ENCODE measurements at regions not wholly inside any gene's neighbourhood (a gene's known extent, or its start where the extent isn't known, plus 50 kb on each side); places are given as distances from the start of the nearest gene placed in this dataset.

DNA sequence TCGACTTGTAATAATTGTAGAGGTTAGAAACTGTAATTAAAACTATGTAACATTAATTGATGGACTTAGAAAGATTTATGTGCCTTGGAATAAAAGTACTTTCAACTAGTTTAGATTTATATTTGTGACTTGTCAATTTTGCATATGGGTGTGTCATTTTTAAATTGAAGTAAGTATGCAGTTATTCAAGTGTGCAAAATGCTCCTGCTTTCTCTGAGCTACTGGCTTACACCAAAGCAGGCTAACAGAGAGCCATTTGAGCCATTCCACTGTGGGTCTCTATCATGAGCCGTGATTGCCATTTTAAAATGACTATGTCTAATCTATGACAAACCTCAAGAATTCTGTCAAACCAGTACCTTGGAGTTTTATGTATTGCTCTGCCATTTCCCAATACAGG, 345.0 kb upstream of the MDFIC2 start:
- intact Hi-C loops (cut with micrococcal nuclease): no loop called here
- H3K9me3 Mint-ChIP-seq (ENCODE audit: unreplicated experiment): no peaks in the 10 kb centered on the region
- ChIA-PET CTCF (interaction anchor here (0.7 kb wide), 1 partner anchor 13 kb away, joined by 3 read pairs; no protein-coding TSS in a partner anchor), POLR2A (no interaction called here)
- no peak for DNase-seq (ENCODE audit: unreplicated experiment)
- H3K36me3 Mint-ChIP-seq (ENCODE audit: insufficient read depth, unreplicated experiment): no peaks in the 10 kb centered on the region
- no TSS peak for BruUV-seq (replicated peaks)
- no peak overlapping the region for H3K4me3 Mint-ChIP-seq (ENCODE audit: unreplicated experiment)
- H3K27ac Mint-ChIP-seq (ENCODE audit: low read depth, unreplicated experiment): no peak overlapping the region
- peaks cover 84% of the 10 kb centered on the region for H3K27me3 Mint-ChIP-seq (ENCODE audit: insufficient read depth, unreplicated experiment)
- TF ChIP-seq, protein P1, sequence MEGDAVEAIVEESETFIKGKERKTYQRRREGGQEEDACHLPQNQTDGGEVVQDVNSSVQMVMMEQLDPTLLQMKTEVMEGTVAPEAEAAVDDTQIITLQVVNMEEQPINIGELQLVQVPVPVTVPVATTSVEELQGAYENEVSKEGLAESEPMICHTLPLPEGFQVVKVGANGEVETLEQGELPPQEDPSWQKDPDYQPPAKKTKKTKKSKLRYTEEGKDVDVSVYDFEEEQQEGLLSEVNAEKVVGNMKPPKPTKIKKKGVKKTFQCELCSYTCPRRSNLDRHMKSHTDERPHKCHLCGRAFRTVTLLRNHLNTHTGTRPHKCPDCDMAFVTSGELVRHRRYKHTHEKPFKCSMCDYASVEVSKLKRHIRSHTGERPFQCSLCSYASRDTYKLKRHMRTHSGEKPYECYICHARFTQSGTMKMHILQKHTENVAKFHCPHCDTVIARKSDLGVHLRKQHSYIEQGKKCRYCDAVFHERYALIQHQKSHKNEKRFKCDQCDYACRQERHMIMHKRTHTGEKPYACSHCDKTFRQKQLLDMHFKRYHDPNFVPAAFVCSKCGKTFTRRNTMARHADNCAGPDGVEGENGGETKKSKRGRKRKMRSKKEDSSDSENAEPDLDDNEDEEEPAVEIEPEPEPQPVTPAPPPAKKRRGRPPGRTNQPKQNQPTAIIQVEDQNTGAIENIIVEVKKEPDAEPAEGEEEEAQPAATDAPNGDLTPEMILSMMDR (IDR thresholded peaks at IDR 0.05; ENCODE audit: unreplicated experiment): no peak
- H3K4me1 Mint-ChIP-seq (ENCODE audit: insufficient read depth, unreplicated experiment): no peaks in the 10 kb centered on the region

DNA sequence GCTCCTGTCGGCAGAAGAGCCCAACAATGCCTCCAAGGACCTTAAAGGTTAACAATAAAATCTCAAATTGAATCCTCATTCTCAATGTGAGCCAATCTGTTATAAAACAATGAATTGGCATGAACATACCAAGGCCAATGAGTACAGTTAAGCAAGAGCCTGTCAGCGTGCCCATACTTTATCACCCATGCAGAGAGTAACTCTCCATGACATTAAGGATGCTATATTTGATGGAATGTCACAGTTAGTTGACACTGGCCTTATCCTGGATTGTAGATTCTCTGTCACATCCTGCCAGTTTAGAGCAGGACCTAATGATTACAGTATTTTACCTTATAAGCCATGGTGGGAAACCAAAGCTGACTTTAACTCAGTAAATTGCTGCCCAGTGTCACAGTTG, 335.4 kb upstream of the MDFIC2 start:
- intact Hi-C loops (cut with micrococcal nuclease): no loop called here
- no TSS peak for BruUV-seq (replicated peaks)
- H3K27ac Mint-ChIP-seq (ENCODE audit: low read depth, unreplicated experiment): no peak overlapping the region

DNA sequence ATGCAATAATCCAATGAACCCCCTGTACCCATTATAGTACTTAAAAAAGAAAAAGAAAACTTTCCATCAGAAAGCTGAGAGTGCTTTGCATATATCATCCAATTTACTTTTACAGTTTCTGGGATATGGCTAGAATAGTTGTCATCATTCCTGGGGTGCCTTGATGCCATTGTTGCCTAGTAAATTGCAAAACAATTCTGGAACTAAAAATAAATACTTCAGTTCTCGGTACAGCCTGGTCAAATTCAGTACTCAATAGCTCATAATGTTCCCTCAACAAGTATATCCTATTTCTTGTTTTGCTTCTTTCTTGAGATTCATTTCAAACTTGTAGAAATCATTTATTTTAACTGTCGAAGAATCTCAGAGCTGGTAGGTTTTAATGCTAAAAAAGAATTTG, 334.7 kb upstream of the MDFIC2 start:
- DNase-seq (ENCODE audit: unreplicated experiment): no peak

More for the DNA sequence above, 335.4 kb upstream of the MDFIC2 start:
- CTCF ChIA-PET: no interaction called here
- Mint-ChIP-seq H3K36me3 (ENCODE audit: insufficient read depth, unreplicated experiment) (no peaks in the 10 kb centered on the region), H3K27me3 (ENCODE audit: insufficient read depth, unreplicated experiment) (peaks cover 92% of the 10 kb centered on the region), H3K9me3 (ENCODE audit: unreplicated experiment) (no peaks in the 10 kb centered on the region), H3K4me1 (ENCODE audit: insufficient read depth, unreplicated experiment) (no peaks in the 10 kb centered on the region), H3K4me3 (ENCODE audit: unreplicated experiment) (no peak overlapping the region)
- POLR2A ChIA-PET: no interaction called here
- TF ChIP-seq, protein P1 (IDR thresholded peaks at IDR 0.05; ENCODE audit: unreplicated experiment): no peak
- no peak for DNase-seq (ENCODE audit: unreplicated experiment)

DNA sequence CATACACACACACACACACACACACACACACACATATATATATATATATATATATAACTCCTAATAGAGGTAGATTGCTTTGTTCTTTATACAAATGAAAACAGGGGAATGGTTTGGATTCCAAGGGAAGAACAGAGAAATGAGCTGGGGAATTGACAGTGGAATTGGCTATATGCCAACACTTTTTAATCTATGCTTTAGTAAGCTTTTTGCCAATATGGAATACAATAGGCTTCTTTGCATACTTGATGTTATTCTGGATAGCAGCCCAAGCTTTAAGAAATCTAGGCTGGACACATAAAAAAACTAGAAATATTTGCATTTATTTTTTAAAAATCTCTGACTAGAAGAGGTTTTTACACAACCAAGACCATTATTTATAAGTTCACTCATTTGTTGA, 334.2 kb upstream of the MDFIC2 start:
- H3K4me3 Mint-ChIP-seq (ENCODE audit: unreplicated experiment): no peak overlapping the region
- no TSS peak for BruUV-seq (replicated peaks)
- TF ChIP-seq, protein P1 (IDR thresholded peaks at IDR 0.05; ENCODE audit: unreplicated experiment): no peak
- ChIA-PET POLR2A (no interaction called here), CTCF (no interaction called here)
- no peaks in the 10 kb centered on the region for H3K9me3 Mint-ChIP-seq (ENCODE audit: unreplicated experiment)
- H3K27ac Mint-ChIP-seq (ENCODE audit: low read depth, unreplicated experiment): no peak overlapping the region
- no peaks in the 10 kb centered on the region for H3K36me3 Mint-ChIP-seq (ENCODE audit: insufficient read depth, unreplicated experiment)
- no peak for DNase-seq (ENCODE audit: unreplicated experiment)
- intact Hi-C loops (cut with micrococcal nuclease): no loop called here
- peaks cover 92% of the 10 kb centered on the region for H3K27me3 Mint-ChIP-seq (ENCODE audit: insufficient read depth, unreplicated experiment)
- H3K4me1 Mint-ChIP-seq (ENCODE audit: insufficient read depth, unreplicated experiment): no peaks in the 10 kb centered on the region

More for the DNA sequence above, 334.7 kb upstream of the MDFIC2 start:
- H3K9me3 Mint-ChIP-seq (ENCODE audit: unreplicated experiment): no peaks in the 10 kb centered on the region
- POLR2A ChIA-PET: no interaction called here
- no peaks in the 10 kb centered on the region for H3K4me1 Mint-ChIP-seq (ENCODE audit: insufficient read depth, unreplicated experiment)
- TF ChIP-seq, protein P1 (IDR thresholded peaks at IDR 0.05; ENCODE audit: unreplicated experiment): no peak
- H3K27me3 Mint-ChIP-seq (ENCODE audit: insufficient read depth, unreplicated experiment): peaks cover 92% of the 10 kb centered on the region
- intact Hi-C loops (cut with micrococcal nuclease): no loop called here
- CTCF ChIA-PET: no interaction called here
- H3K36me3 Mint-ChIP-seq (ENCODE audit: insufficient read depth, unreplicated experiment): no peaks in the 10 kb centered on the region
- H3K4me3 Mint-ChIP-seq (ENCODE audit: unreplicated experiment): no peak overlapping the region
- no TSS peak for BruUV-seq (replicated peaks)
- no peak overlapping the region for H3K27ac Mint-ChIP-seq (ENCODE audit: low read depth, unreplicated experiment)
